HG03342 (cell line): ENCODE measurements at regions not wholly inside any gene's neighbourhood (a gene's known extent, or its start where the extent isn't known, plus 50 kb on each side); places are given as distances from the start of the nearest gene placed in this dataset.

Experiments used
- ATAC-seq: cut with Tn5 transposase; IDR thresholded peaks from one replicate; pipeline ENCODE4 v1.9.1; 2021; ENCODE audit warnings: mild to moderate bottlenecking, moderate library complexity; ENCODE audit not compliant: unreplicated experiment

GRCh38 chr5:9707732-9708462, 77.7 kb upstream of the TAS2R1 start:
- ATAC-seq, result no peak

- no peak for ATAC-seq
These were observed 69.5 kb upstream of the TAS2R1 start for GRCh38 chr5:9699681-9700080.

GRCh38 chr5:9698841-9699240, 68.7 kb upstream of the TAS2R1 start:
- ATAC-seq, result no peak

GRCh38 chr5:9698125-9698826, 68.1 kb upstream of the TAS2R1 start:
- no peak for ATAC-seq

- ATAC-seq, result no peak
These were observed 62.4 kb upstream of the TAS2R1 start for GRCh38 chr5:9692576-9692975.

- ATAC-seq, result no peak
These were observed 61.1 kb upstream of the TAS2R1 start for GRCh38 chr5:9691261-9691660.

GRCh38 chr5:9690751-9691150, 60.6 kb upstream of the TAS2R1 start:
- no peak for ATAC-seq

- ATAC-seq, result no peak
These were observed 56.1 kb upstream of the TAS2R1 start for GRCh38 chr5:9686216-9686615.

- no peak for ATAC-seq
These were observed 51.6 kb upstream of the TAS2R1 start for GRCh38 chr5:9681706-9682105.
